Fibroblast of the conjunctiva (primary cell): ENCODE measurements at regions not wholly inside any gene's neighbourhood (a gene's known extent, or its start where the extent isn't known, plus 50 kb on each side); places are given as distances from the start of the nearest gene placed in this dataset.
"Not testable (repeated sequence)": the region's sequence is repeated elsewhere in the genome, so short reads cannot be mapped to it uniquely, and the experiment has no call there.

Experiments
- DNase-seq: peaks from one replicate; pipeline ENCODE4 v3.0.0-alpha.2; 2010; ENCODE audit warnings: low read depth

DNA sequence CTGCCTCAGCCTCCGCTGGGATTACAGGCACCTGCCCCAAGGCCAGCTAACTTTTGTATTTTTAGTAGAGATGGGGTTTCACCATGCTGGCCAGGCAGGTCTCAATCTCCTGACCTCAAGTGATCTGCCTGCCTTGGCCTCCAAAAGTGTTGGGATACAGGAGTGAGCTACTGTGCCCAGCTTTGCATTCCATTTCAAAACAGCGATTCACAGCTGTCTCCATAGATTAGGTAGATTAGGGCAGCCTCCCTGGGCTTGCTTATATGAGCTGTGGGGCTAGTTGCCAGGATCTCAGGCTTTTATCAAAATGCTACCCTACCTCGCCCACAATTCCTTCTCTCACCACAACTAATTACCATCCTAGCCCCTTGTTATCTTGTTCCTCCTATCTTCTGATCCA is 176.4 kb upstream of the ZKSCAN2 start:
- no peak for DNase-seq

DNA sequence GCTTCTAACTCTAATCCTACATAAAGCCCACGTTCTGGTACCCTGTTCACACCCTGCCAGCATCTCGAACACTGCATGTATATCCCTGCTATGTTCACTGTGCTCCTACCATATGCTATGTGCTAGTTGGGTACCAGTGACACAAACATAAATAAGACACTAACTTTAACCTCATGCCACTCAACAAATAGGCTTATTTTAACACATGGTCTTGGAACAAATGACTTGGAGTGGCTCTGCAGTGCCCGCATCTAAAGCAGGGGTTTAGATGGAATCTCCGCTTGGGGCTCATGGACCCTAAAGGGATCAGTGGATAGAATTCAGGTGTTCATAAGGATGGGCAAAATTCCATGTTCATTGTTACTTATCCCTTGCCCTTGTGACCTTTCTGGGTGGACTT is 175.7 kb upstream of the ZKSCAN2 start:
- no peak for DNase-seq

DNA sequence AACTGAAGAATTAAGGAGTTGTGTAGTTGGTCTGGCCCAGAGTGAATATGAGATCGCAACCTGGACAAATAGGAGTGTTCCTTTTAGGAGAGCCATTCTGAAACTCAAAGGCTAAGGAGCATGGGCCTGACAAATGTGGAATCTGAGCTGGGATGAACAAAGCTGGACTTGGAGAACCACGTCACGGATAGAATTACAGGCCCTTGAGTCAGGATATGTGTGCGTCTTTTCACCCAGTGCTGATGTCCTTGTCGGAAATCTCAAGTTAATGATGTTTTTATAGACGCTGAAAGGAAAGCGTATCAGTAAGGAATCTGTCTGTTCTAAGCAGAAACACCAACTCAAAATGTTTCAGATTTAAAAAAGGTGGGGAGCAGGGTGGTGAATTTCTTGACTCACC is 173.8 kb upstream of the ZKSCAN2 start:
- DNase-seq = no peak

DNA sequence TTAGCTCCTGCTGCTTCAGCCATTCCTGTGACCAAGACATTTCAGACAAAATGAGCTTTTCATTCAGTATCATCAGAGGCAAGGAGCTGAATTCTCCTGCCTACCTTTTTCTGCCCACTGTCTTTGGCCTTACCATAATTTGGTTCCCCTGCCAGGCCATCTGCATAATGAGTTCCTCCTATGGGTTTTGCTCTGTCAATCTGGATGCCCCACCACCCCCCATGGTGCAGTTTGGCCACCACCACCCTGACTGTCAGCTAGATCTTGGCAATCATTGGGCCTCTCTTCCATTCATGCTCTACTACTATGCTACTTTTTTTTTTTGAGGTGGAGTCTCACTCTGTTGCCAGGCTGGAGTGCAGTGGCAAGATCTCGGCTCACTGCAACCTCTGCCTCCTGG is 169.2 kb upstream of the ZKSCAN2 start:
- no peak for DNase-seq

DNA sequence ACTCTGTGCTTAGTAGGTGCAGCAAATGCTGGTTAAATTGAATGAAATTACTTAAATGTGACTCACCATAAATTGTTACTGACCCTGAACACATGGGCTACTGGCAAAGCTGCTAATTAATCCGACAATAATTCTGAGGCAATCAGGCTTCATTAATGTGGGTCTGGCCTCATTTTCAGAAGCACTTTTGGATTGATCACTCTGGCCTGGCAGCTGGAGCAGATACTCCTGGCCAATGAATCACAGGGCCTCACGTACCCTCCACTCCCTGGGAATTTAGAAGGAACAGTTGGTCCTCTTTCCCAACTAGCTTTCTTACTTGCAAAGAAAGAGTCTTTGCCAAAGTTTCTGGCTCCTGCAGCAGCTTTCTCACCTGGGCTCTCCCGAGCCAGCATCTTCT is 162.0 kb upstream of the ZKSCAN2 start:
- DNase-seq = no peak

DNA sequence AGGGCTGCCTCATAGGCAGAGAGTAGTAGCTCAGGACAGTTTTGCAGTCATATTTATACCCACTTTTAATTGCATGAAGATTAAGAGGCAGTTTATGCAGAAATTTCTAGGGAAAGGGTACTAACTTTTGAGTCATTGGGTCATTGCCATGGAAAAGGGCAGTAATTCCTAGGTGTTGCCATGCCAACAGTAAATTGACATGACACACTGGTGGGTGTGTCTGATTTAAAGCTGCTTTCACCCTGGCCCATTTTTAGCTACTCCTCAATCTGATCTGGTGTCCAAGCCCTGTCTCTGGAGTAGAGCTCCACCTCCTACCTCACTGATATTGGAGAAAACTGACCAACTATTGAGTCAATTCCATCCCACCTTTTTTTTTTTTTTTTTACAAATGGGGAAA is 161.5 kb upstream of the ZKSCAN2 start:
- no peak for DNase-seq

DNA sequence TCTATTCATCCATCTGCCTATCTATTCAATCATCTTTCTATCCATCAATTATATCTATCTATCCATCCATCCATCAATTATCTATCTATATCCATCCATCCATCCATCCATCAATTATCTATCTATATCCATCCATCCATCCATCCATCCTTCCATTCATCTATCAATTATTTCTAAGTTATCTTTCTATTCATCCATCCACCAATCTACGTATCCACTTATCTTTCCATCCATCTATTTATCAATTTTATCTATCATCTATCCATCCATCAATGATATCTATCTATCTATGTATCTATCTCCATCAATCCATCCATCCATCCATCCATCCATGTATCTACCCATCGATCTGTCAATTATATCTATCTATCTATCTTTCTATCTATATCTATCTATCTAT is 158.4 kb upstream of the ZKSCAN2 start:
- no peak for DNase-seq

DNA sequence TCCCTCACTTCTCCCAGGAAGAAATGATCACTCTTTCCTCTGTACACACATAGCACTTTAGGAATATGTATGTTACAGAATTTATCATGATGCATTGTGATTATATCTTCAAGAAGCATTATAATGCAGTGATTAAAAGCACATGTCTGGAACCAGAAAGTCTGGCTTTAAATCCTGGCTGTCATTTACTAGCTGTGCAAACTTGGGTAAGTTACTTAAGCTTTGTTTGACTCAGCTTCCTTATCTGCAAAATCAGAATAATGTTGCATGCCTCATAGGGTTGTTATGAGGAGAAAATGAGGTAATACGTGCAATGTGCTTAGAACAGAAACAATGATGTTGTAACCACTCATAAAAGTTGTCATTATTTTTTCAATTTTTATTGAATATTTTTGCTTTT is 156.3 kb upstream of the ZKSCAN2 start:
- peak; percentile 52 for DNase-seq

DNA sequence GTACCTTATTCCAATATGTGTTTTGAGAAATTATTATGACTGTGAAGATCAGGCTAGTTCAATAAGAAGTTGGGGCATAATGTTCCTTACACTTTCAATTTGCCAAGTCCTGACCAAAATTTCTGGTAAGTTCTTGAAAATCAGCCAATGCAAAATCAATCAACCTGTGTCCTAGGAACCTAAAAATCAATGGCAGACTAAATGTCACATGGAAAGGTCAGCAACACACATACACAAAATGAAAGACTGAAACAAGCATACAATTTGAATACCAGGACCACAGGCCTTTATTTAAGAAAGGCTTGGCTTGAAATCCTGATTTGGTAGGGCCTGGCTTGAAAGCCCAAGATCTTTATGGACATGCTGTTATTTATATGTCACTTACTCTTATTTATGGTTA is 155.5 kb upstream of the ZKSCAN2 start:
- DNase-seq = no peak

DNA sequence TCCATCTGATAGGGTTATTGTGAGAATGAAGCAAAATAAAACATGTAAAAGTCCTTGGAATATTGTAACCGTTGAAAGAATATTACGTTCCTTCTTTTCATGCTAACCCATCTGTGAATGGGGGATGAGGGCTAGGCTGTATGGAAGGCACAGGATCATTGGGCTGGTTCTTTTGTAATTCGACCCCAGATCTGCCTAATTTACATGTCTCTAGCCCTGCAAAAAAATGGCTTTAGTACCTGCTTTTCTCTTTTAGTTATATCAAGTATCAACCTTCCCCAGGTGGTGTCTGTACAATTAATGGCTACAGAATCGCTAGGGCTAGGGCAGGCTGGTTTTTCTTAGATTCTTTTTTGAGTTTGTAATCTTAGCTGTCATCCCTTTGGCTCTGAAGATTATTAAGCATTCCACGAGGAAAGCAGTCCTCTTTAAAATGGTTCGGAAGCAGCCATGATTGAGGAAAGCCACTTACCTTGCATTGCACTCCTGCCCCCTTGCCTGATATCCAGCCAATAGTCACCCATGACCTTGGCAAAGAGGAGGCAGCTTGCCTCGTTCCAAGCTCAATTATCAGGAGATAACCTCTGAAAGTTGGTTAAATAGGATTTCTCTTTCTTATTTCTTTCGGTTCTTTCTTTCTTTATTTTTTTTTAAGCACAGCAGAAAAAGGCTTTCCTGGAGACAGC is 153.9 kb upstream of the ZKSCAN2 start:
- DNase-seq = no peak

DNA sequence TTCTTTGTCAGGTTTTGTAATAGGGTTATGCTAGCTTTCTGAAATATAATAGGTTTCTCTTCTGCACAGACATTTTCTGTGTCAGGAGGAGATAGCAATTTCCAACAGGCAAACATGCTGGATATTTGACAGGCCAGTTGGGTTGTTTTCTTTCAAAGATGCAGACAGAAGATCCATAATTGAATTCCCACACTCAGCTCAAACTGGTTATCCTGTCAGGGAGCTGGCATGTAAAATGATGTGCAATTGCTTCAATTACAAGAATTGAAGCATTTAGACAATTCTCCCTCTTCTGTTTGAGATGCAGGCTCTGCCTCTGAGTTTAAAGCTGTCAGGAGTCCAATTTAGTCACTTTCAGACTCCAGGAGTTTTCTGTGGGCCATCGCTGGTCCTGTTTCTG is 146.2 kb upstream of the ZKSCAN2 start:
- no peak for DNase-seq

DNA sequence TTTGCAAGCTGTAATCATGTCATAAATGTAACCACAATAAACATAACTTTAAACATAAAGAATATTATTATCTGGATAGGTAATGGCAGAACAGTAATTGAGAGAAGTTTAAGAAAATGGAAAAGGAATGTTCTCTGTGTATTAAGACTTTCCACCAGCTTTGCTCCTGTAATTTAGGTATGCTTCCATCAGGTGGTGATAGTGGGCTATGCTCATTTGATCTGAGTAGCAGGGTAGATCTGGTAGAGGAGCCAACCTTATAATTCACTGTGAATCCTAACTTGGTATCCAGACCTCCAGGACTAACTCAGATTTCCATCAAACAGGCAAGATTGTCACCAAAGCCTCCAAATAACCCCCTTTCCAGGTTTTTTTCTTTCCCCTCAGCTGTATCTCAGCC is 137.9 kb upstream of the ZKSCAN2 start:
- no peak for DNase-seq

DNA sequence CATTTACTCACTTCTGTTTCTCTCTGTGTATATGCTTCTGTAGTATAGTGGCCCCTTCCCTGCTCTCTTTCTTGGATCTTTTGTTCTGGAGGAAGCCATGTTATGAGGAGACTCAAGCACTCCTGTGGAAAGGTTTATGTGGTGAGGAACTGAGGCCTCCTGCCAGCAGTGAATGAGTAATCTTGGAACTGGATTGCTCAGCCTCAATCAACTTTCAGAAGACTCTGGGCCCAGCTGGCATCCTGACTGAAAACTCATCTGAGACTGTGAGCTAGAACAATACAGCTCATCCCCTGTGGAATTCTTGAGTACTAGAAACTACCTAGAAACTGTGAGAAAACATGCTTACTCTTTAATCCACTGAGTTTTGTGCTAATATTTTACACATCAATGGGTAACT is 133.1 kb upstream of the ZKSCAN2 start:
- no peak for DNase-seq

DNA sequence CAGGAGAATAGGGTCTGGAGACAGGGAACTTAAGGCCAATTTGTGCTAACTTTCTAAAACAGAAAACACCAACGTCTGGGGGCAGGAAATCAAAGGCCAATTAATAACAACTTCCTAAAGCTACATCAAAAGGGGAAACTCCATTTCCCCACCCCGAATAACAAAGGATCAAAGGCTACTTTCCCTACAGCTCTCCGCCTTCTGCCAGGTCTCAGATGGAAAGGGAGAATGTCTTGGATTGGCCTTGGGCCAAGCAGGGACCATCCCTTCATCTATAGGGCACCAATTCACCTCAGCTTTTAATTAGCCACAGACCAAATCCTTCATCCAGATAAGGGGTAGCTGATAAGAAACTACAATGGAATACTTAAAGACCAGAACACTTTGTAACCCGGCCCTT is 116.9 kb upstream of the ZKSCAN2 start:
- no peak for DNase-seq

DNA sequence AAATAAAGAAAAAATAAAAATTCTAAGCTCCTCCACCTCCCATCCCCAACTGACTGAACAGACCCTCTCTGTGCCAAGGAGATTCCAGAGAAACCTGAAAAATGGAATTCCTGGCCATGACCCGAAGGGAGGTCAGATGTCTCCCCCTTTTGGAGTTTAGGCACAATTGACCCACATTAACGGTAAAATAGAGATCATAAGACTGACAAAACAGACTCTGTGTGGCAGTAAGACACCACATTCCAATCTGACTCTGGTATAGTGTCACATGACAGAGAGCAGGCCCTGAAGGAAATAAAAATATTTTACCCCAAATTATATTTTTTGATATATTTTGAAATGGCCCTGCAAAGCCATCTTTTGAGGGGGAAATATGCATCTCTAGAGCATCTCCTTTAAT is 115.1 kb upstream of the ZKSCAN2 start:
- no peak for DNase-seq

DNA sequence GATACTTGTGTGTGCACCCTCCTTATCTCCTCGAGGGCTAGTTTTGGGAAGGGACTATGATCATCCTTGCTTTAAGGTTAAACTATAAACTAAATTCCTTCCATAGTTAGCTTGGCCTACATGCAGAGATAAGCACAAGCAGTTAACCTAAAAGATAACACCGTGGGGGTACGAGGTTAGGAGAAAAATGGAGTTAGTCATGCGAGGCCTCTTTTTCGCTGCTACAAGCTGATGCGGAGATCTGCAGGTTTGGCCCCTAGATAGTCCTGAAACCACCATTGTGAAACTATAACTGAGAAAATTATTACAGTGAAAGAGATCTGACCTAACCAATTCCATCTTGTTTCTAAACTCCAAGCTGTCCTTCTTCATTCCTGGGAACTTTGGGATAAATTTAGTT is 113.7 kb upstream of the ZKSCAN2 start:
- DNase-seq = no peak

DNA sequence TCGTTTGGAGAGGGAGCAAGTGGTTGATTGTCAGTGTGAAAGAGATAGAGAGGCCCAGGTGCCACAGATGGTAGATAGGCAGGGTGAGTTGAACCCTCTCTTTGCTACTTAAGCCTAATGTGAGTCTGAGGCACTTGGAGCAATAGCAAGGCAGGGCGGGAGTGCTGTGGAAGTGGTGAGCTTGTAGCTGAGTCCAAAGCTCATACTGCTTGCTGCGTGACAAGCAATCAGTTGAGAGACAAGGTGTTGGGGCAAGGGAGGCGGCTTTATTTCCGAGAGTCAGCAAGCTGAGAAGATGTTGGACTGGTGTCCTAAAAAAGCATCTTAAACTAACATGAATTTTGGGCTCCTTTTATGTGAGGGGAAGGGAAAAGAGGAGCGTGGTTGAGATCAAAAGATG is 112.9 kb upstream of the ZKSCAN2 start:
- no peak for DNase-seq

DNA sequence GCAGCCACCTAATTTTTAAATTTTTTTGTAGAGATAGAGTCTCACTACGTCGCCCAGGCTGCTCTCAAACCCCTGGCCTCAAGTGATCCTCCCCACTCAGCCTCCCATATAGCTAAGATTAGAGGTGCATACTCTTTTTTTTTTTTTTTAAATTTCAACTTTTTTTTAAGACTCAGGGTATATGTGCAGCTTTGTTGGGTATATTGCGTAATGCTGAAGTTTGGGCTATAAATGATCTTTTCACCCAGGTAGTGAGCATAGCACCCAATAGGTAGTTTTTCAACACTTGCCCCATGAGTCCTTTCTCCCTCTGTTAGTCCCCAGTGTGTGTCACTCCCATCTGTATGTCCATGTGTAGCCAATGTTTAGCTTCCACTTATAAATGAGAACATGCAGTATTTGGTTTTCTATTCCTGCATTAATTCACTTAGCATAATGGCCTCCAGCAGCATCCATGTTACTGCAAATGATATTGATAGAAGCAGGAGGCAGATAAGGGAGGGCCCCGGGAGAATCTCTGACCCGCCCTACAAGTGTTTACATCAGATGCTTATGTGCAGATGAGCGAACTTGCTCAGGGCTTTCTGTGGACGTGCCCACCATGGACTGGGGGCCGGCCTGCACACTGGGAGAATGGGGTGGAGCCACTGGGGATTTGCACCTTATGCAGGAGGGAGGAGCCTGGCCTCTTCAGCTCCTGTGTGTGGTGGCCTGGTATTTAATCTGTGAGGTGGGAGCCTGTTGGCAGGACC is 110.3 kb upstream of the ZKSCAN2 start:
- DNase-seq = no peak

DNA sequence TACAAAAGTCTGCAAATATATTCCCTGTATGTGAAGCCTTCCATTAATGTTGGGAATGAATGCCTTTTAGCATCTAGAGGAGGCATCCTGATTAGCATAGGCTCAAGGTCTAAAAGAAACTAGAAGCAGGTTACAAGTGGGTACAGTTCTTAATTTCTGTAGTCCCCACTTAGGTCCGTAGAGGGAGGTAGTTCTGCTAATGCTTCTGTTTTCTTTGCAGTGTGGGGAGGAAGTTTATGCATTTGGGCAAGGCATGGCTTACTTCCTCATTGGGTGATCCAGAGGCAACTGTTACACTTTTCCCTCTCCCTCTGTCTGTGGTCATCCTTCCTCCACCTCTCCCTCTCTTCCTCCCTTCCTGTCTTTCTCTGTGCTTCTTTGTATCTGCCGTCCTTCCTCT is 108.4 kb upstream of the ZKSCAN2 start:
- DNase-seq = no peak

DNA sequence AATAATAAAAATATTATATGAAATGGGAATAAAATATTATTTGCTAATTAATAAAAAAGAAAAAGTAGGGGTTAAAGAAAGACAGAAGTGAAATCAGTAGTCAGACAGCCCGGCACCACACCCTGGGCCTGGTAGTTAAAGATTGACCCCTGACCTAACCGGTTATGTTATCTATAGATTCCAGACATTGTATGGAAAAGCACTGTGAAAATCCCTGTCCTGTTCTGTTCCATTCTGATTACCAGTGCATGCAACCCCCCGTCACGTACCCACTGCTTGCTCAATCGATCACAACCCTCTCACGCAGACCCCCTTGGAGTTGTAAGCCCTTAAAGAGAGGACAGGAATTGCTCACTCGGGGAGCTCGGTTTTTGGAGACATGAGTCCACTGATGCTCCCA is 101.9 kb upstream of the ZKSCAN2 start:
- DNase-seq = not testable (repeated sequence)

DNA sequence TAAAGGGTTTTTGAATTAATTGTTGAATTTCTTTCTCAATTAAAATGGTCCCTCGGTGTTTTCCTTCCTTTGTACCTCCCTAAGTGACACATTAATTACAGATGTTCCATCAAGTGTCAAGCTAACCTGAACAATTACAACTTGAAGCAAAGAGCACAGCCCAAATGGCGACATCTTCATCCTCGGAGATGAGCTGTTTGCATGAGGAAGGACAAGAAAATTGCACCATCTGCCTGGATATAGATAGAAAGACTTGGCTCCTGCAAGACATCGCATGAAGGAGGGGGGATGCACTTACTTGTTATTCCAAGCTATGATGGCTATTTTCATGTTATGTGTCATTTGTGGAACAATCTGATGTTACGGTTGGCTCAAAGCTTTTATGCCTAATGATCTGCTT is 86.4 kb upstream of the ZKSCAN2 start:
- DNase-seq = no peak

DNA sequence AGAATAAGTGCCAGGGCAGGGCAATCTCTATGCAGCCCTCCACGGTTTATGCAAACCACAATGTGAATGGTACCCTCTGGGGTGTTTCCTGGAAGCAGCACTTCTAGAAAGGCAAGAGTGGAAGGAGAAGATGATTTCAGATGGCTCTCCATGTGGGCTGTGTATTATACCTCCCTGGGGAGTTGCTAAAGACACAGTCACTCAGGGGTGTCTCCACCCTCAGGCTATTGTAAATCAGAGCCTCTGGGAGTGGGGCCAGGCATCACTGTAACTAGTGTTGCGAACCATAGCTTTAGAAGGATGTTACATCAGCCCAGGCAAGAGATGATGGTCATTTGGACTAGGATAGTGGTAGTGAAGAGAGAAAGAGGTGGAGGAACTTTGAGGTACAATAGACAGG is 83.3 kb upstream of the ZKSCAN2 start:
- DNase-seq = no peak

DNA sequence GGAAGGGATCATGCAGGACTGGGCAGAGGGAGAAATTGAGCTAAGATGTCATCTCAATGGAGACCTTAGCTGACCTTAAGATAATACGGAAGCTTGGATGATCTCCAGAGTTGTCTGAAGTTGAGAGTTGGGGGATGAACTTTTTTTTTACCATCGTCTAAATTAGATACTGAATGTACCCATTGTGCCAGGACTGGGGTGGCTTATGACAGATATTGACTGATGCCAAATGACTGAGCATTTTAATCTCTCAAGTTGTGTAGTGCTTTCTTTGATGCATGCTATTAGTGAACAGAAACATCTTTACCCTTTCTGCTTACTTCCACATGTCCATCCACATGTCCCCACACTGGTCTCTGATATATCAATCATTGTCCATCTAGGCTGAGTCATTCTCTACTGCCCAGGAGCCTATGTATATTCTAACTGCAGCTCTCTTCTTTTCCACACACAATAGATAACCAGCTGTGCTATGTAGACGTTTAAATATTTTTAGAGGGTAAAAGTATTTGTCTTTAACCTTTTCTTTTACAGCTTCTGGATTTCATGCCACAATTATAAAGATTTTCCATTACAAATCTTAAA is 60.2 kb upstream of the ZKSCAN2 start:
- DNase-seq = no peak

DNA sequence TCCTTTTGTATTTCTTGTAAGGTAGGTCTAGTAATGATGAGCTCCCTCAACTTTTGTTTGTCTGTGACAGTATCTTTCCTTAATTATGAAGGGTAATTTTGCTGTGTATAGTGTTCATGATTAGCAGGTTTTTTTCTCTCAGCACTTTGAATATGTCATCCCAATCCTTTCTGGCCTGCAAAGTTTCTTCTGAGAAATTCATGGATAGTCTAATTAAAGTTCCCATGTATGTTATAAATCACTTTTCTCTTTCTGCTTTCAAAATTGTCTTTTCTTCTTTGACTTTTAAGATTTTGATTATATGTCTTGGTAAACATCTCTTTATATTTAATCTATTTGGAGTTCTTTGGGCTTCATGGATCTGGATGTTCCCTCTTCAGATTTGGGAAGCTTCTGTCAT is 54.3 kb upstream of the ZKSCAN2 start:
- no peak for DNase-seq
